Bone marrow (tissue), 2 donors: ENCODE measurements at regions not wholly inside any gene's neighbourhood (a gene's known extent, or its start where the extent isn't known, plus 50 kb on each side); places are given as distances from the start of the nearest gene placed in this dataset.

Experiments
- DNase-seq, 2 donors: peaks; one replicate each; lab custom pipeline; 2025; lab: John Stamatoyannopoulos, UW

DNA sequence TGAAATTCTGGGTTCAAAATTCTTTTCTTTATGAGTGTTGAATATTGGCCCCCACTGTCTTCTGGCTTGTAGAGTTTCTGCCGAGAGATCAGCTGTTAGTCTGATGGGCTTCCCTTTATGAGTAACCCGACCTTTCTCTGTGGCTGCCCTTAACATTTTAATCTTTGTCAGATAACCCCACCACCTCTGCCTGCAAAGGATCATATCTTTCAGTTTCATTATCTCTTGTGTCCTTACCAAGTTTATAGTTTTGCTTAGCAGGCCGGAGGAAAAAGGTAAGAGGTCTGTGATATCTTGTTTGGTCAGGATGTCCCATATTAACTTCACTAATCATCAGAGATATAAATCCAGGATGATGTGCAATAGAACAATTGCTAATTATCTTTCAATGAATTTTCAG lies 970.2 kb upstream of the TYRP1 start:
- no peak for DNase-seq

DNA sequence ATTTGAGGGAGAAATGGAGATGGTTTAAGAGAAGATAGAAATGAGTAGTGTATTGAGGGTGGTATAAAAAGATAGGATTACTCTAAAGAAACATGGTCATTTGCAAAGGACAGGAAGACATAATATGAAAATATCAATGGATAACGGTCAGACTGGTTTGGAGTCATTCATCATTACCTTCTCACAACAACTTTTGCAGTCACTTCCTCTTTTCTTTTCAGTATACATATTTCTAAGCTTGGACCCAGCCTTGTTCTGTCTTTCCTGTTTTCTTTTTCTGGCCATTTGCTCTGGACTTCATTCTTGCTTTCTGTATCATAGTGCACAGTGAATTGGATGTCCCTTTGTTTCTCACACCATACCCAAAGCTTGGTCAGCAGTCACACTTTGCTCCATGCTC lies 966.5 kb upstream of the TYRP1 start:
- no peak for DNase-seq

DNA sequence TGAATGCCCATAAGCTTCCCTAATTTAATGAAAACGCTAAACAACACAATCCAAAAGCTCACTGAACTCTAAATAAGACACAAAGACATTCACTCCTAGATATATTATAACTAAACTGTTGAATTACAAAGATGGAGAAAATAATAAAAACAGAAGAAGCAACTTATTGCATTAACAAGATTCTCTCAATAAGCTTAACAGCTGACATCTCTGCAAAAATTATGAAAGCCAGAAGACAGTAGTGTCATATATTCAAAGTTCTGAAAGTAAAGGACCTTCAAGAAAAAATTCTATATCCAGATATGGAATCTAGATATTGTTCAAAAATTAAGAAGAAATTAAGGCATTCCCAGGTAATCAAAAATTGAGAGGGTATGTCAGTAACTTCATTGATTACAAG lies 957.8 kb upstream of the TYRP1 start:
- DNase-seq: no peak

DNA sequence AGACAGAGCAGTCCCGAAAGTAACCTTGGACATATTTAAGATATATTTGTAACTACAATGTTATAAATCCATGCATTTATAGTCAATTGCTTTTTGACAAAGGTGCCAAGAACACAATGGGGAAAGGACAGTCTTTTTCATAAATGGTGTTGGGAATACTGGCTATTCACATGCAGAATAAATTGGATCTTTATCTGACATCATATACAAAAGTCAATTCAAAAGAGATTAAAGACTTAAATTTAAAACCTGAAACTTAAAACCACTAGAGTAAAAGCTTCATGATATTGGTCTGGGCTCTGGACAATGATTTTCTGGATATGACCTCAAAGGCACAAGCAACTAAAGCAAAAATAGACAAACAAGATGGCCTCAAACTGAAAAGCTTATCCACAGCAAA lies 950.7 kb upstream of the TYRP1 start:
- no peak for DNase-seq

DNA sequence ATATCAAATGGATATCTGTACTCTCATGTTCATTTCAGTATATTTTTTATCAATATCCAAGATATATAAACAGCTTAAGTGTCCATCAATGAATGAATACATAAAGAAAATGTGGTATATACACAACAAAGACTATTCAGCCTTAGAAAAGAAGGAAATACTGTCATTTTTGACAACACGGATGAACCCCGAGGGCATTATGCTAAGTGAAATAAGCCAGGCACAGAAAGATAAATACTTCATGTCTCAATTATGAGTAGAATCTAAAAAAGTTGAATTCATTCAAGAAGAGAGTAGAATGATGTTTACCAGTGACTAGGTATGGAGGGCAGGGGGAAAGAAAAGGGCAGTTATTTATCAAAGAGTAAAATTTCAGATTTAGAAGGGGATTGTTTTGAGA lies 949.8 kb upstream of the TYRP1 start:
- DNase-seq: no peak

DNA sequence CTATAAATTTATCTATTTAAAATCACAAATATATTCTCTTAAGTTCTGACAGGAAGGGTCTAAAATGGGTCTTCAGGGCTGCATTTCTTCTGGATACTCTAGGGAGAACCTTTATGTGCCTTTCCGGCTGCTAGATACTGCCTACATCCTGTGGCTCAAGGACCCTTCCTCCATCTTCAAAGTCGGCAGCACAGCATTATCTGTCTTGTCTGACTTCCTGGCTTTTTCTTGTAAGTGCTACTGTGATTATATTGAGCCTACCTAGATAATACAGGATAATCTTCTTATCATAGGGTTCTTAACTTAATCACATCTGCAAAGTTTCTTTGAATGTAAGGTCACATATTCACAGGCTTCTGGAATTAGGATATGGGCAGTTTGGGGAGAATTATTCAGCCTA lies 943.8 kb upstream of the TYRP1 start:
- DNase-seq: no peak

DNA sequence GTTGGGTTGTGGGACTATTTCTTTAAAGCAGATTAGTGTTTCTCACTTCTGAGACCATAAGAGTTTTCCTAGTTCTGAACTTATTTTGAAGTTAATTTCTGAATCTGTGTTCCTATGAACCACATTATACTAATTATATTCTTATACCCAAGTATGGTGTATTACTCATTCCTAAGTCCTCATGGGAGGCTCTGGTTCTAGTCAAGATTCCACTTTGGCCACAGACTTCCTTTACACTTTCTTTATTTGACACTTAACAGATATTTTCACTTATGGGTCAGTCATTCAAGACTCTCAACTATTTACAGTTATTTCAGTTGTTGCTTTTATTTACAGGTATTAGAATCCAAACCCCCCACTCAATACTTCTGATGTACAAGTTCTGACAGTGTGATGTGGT lies 937.2 kb upstream of the TYRP1 start:
- no peak for DNase-seq

DNA sequence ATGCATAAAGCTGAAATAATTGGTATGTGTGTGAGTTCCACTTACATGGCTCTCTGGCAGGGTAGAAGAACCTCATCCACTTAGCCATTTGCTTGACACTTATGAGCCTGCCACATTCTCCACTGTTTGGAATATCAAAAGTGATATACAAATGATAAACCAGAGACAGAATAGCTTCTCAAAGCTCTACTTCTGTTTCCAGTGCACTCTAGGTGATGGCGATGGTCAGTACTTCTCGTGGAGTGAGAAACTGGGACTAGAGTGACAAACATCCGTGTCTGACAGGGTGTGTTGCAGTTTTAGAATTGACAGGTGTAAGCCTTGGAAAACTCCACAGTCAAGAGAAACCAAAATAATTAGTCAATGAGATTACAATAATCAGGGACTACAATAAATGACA lies 935.8 kb upstream of the TYRP1 start:
- DNase-seq: no peak

DNA sequence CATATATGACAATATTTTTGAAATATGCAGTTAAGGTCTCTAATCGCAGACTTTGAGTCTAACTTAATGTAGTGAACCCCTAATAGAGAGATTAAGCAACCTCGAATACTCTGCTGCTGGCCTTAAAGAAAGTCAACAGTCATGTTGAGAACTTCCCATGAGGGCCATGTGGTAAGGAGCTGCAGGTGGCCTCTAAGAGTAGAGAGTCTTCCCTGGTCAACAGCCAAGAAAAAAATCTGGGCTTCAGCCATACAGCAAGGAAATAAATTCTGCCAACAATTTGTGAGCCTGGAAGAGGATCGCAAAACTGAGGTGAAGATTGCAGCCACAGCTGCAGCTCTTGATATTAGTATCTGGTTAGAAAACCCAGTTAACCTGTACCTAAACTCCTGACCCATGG lies 935.2 kb upstream of the TYRP1 start:
- DNase-seq: no peak

DNA sequence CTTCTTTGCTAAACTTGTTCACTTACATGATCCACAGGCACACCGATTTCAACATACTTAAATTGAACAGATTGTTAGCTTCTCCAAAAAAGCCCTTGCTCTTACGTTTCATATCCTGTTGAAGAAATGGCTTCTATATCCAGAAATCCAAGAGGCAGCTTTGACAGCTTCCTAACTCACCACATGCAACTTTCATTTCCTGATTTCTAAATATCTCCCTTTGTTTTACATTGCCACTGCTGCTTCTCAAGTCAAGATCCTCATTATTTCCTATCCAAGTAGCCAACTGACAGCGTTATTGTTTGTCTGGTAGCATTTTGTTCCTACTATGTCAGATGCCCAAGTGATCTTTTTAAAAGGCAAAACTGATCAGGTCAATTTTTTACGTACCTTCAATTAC lies 913.2 kb upstream of the TYRP1 start:
- no peak for DNase-seq

DNA sequence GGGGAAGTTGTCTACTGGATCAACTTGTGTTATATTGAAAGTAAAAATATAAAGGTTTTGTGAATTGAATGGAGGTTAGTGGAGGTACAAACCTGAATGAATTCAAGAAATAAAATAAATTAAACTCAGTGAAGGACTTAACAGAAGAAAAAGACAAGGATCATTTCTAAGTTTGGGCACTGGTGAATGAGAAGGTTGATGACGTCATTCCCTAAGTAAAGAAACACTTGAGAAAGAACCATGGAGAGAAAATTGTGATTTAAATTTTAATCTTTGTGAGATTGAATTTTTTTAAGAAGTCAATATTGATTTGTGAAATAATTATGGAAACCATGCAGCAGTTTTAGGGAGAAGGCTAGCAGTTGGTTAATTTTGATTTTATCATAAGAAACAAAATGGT lies 900.3 kb upstream of the TYRP1 start:
- no peak for DNase-seq

DNA sequence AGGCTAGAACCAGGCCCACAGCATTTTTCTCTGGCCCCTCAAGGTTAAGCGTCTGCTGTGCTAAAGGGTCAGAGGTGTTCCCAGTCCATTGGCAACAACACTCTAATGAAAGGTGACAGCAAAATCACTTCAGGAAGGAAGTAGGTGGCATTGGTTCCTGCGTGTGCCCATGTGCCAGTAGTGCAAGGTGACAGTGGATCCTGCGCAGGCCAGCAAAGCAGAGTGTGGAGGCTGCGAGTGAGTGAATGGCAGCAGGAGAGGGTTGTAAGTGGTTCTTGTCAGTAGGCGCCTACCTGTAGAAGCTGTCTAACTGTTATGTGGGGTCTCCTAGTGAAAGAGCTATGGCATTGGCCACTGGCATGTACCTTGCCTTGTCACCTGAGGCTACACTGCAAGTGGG lies 898.2 kb upstream of the TYRP1 start:
- no peak for DNase-seq

DNA sequence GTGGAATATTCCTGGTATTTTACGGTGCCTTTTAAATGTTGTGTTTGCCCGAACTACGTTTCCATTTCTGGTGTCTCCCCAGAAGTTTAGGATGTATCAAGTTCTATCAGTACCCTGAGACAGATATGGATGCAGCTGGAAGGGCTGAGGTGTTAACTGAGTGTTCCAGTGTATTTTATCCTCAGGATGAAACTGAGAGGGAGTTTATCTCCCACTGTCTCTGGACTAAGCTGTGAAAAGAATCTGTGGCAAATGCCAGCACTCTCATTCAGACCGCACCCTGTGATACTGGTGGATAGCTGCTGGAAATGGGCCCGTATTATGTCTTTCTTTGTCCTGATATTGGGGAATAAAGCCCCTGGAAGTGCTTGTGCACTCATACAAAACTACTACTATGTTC lies 887.2 kb upstream of the TYRP1 start:
- DNase-seq: no peak

DNA sequence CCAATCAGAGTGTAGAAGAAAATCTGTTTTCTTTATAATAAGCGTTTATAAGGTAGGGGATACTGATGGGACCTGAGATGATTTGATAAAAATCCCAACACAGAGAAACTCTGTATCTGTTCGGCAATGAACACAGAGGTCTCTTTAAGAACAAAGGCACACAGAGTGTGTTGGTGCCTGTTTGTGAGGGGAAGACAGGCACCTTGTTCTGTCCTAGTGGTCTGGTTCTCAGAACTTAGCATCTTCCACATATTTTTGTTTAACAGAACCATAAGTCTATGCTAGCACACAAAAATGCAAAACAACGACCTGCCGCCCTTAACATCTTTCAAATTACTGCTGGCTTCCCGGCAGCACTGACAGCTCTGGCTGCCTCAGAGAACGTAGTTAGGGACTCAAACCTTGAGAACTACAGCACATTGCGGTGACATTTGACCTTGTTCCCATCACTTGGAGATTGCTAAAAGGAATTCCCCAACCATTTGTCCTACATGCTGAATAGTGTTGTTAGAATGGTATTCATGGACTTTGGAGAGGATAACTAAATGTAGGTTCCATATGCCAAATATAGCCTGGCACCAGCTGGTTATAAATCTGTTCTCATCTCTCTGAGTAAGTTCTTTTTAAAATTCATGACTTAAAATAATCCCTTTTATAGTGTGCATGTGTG lies 871.7 kb upstream of the TYRP1 start:
- no peak for DNase-seq

DNA sequence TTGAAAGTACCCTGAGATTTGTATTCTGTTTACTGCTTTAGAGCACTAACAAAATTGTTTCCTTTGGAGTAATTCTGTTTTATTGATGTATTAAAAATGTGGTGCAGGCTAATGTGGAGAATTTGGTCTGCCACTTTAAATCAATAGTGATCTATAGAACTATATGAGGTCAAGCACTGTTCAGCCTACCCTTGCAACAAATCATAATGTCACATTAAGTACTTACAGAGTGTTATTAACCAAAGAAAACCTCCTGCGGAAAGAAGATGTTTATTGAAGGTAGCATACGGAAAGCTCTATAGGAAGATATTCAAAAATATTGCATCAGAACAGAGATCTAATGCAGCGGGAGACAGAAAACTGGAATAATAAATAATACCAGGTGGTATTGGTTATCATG lies 865.0 kb upstream of the TYRP1 start:
- no peak for DNase-seq

DNA sequence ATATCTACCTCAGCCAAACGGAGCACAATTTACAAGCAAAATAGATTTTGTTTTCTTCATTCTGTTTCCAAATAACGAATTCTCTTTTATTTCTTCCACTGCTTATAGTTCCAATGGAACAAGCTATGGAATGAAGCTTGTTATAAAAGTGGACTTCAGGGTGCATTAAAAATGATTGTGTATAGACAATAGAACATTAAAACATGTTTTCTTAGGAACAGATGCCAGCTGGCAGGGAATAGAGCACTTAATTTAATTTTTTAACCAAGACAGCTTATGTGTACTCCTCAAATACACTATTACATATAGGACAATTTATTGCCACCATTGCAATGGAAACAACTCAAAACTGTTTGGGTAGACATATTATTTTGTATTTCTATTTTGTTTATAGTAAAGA lies 860.1 kb upstream of the TYRP1 start:
- DNase-seq: no peak

DNA sequence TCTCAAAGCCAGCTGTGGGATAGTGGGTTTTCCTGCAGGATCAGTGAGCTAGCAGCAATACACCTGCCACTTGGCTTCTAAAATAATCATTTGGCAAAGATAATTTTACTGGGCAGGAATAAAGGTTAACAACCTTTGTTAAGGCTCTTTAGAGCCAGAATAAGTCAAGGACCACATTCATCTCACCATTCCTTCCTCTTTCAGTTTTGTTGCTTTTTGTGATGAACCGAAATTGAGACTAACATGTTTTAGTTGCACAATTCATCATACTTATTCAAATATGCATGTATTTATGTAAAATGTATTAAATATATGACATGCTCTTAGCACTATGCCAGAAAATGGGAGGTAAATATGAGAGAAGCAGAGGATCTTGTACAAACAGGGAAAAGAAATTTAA lies 824.4 kb upstream of the TYRP1 start:
- no peak for DNase-seq

DNA sequence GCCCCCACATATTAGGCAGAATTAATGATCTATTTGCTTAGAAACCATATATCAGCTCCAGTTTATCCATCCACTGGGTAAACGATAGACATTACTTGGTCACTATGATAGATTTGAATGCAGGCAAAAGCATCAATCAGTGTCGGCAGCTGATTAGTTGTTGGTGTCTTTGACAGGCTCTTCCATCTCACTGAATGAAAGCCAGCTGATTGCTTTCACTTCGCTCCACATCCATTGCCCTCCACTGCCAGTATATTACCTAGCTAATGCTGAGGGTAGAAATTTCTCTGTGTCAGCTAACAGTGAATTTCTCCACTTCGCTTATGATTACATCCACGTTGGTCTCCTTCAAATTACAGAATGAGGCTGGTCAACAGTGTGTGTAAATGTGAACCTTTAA lies 821.3 kb upstream of the TYRP1 start:
- no peak for DNase-seq

DNA sequence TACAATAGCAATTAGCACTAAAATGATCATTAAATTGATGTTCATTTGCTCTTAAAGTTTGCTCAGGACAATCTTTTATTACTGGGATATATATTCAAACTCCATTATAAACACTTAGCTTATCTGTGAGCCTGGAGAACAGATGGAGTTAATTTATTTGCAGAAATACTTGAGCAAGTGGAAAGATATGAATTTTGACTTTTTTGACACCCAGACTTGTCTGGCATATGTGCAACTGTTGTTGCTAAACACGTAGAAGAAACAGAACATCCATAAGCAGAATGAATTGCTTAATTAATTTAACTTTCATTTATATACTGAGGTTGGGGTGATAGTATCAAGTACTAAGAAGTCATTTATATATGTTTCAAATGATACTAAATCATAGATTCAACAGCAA lies 820.7 kb upstream of the TYRP1 start:
- DNase-seq: no peak

DNA sequence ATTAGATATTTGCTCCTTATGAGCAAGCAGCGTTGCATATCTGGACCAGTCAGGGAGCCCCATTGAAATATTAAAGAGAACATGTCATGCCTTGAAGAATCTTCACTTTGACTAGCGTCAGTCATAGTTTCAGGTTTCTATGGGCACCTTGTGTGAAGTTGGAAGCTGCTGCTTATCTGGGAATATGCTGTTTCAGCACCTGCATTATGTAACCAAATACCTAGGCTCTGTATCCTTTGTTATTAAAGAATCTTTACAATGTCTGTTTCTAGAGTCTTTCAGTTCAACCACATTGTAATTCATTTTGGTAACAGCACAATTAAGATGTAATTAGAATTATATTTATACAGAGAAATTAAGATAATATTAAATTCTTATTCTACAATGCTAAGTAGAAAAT lies 818.8 kb upstream of the TYRP1 start:
- DNase-seq: no peak

DNA sequence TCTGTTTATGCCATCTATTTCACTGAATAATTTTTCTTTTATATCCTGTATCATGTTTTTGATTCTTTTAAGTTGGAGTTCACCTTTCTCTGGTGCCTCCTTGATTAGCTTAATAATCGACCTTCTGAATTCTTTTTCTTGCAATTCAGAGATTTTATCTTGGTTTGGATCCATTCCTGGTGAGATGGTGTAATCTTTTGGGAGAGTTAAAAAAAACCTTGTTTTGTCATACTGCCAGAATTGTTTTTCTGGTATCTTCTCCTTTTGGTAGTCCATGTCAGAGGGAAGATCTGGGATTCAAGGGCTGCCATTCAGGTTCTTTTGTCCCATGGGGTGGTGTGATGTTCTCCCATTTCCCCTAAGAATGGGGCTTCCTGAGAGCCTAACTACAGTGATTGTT lies 800.8 kb upstream of the TYRP1 start:
- no peak for DNase-seq

DNA sequence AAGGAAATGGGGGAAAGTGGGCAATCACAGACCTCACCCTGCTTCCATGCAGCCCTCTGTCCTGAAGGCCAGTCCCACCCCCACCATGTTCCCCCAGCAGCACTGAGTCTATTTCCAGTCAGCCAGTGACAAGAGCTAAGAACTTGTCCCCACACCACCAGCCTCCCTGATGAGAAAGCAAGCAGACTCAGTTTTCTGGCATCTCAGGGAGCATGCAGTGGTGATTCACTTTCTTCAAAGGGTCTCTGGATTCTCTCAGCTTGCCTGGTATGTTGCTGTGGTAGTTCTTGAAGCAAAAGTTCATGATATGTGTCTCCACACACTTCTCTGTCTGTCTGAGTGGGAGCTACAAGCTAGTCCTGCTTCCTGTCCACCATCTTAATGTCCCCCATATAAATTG lies 799.9 kb upstream of the TYRP1 start:
- no peak for DNase-seq

DNA sequence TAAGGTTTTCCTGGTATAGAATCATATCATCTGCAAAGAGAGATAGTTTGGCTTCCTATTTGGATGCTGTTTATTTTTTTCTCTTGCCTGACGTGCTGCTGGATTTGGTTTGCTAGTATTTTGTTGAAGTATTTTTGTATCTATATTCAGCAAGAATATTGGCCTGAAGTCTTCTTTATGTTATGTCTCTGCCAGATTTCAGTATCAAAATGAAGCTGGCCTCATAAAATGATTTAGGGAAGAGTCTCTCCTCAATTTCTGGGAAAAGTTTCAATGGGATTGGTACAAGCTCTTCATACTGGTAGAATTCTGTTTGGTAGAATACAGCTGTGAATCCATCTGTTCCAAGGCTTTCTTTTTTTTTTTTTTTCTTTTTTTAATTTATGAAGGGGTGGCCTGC lies 799.0 kb upstream of the TYRP1 start:
- DNase-seq: no peak

DNA sequence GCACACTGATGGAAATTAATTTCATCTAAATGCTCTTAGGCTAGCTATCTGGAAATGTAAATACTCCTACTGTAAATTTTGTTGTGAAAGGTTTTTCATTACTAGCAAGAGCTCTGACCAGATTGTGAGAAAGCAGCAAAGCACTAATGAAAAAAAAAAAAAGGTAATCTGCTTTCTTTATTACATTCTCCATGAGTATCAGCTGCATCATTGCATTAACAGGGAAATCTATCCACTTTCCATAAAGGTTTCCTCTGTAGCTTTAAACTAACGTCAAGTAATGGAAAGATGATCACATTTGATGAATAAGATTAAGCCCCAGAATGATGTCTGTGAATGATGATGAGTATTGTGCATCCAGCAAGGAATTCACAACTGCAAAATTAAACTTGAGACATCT lies 790.6 kb upstream of the TYRP1 start:
- DNase-seq: no peak

DNA sequence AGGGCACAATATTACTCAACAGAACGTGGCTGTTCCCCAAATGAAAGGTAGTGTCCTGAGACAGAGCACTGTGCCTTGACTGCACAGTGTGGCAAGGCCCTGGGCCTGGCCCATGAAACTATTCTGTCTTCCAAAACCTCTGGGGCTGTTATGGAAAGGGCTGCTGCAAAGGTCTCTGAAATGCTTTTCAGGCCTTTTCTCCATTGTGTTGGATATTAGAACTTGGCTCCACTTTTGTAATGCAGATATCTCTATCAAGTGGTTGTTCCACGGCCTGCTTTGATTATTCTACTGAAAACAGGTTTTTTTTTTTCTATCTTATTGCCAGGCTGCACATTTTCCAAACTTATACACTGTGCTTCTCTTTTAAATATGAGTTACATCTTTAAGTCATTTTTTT lies 777.5 kb upstream of the TYRP1 start:
- no peak for DNase-seq
